ENCODE measurements at regions not wholly inside any gene's neighbourhood (a gene's known extent, or its start where the extent isn't known, plus 50 kb on each side); places are given as distances from the start of the nearest gene placed in this dataset.
"Not testable (repeated sequence)": the region's sequence is repeated elsewhere in the genome, so short reads cannot be mapped to it uniquely, and the experiment has no call there.

- Histone ChIP-seq H3K27ac (ENCODE audit: extremely low read depth, low read depth, low read length) (no peak overlapping the region), H3K4me3 (ENCODE audit: low read depth, low read length) (no peak overlapping the region), H3K9me3 (ENCODE audit: control insufficient read depth, insufficient read depth, low read depth, low read length) (no peaks in the 10 kb centered on the region), H3K36me3 (ENCODE audit: control insufficient read depth in 2 of 2, insufficient read depth in 1 of 2, low read length in 2 of 2) (no peaks in the 10 kb centered on the region), H3K4me1 (ENCODE audit: control insufficient read depth, insufficient read depth, low read length) (no peaks in the 10 kb centered on the region)
- POLR2A ChIA-PET = no interaction called here
- CTCF ChIA-PET = no interaction called here
- no peak for TF ChIP-seq ZNF514 (tag by site-specific recombination; IDR thresholded peaks at IDR 0.05)
- no peak for TF ChIP-seq ZNF274 (IDR thresholded peaks at IDR 0.05; ENCODE audit: low read length)
- no peak for TF ChIP-seq ZNF274 (tag by site-specific recombination; IDR thresholded peaks at IDR 0.05; ENCODE audit: borderline replicate concordance)
- no peak for TF ChIP-seq ZNF561 (tag by site-specific recombination; IDR thresholded peaks at IDR 0.05; ENCODE audit: borderline replicate concordance)
- no peak for TF ChIP-seq ZNF777 (tag by site-specific recombination; IDR thresholded peaks at IDR 0.05; ENCODE audit: borderline replicate concordance)
- no peak for TF ChIP-seq PRDM10 (tag by site-specific recombination; IDR thresholded peaks at IDR 0.05)
Measured at GRCh38 chr4:189740873-189741272, 199.8 kb upstream of the FRG1 start.

GRCh38 chr4:189753092-189753491 is 187.6 kb upstream of the FRG1 start:
- H3K4me1 ChIP-seq (ENCODE audit: control insufficient read depth, insufficient read depth, low read length); H3K4me3 ChIP-seq (ENCODE audit: low read depth, low read length); H3K36me3 ChIP-seq (ENCODE audit: control insufficient read depth in 2 of 2, insufficient read depth in 1 of 2, low read length in 2 of 2); H3K27ac ChIP-seq (ENCODE audit: extremely low read depth, low read depth, low read length); CTCF ChIA-PET; H3K9me3 ChIP-seq (ENCODE audit: control insufficient read depth, insufficient read depth, low read depth, low read length); POLR2A ChIA-PET: not testable (repeated sequence)
- TF ChIP-seq TRIM28 (IDR thresholded peaks at IDR 0.05; ENCODE audit: borderline replicate concordance, low read length) (peak; percentile 40; the same call in 1 of the 2 replicates), ZNF585B (tag by site-specific recombination; IDR thresholded peaks at IDR 0.05) (peak; percentile 72), SETDB1 (IDR thresholded peaks at IDR 0.05; ENCODE audit: insufficient read length, low read length) (peak; percentile 30)

- Histone ChIP-seq H3K27ac (ENCODE audit: extremely low read depth, low read depth, low read length) (no peak overlapping the region), H3K9me3 (ENCODE audit: control insufficient read depth, insufficient read depth, low read depth, low read length) (no peaks in the 10 kb centered on the region), H3K4me3 (ENCODE audit: low read depth, low read length) (no peak overlapping the region), H3K4me1 (ENCODE audit: control insufficient read depth, insufficient read depth, low read length) (no peaks in the 10 kb centered on the region), H3K36me3 (ENCODE audit: control insufficient read depth in 2 of 2, insufficient read depth in 1 of 2, low read length in 2 of 2) (no peaks in the 10 kb centered on the region)
- CTCF ChIA-PET = interaction anchor here (0.6 kb wide), 1 partner anchor 285 kb away, joined by 3 read pairs; no protein-coding TSS in a partner anchor
- TF ChIP-seq ZNF658 (tag by site-specific recombination; IDR thresholded peaks at IDR 0.05) (no peak), ZNF133 (tag by site-specific recombination; IDR thresholded peaks at IDR 0.05) (no peak), OSR2 (tag by site-specific recombination; IDR thresholded peaks at IDR 0.05) (no peak), ZXDB (tag by site-specific recombination; IDR thresholded peaks at IDR 0.05) (no peak), ZNF600 (tag by site-specific recombination; IDR thresholded peaks at IDR 0.05) (no peak), GLIS1 (tag by site-specific recombination; IDR thresholded peaks at IDR 0.05) (no peak), PATZ1 (tag by site-specific recombination; IDR thresholded peaks at IDR 0.05) (no peak), ZNF791 (tag by site-specific recombination; IDR thresholded peaks at IDR 0.05) (no peak), ZNF248 (tag by site-specific recombination; IDR thresholded peaks at IDR 0.05) (no peak), ZNF530 (tag by site-specific recombination; IDR thresholded peaks at IDR 0.05; ENCODE audit: low read depth) (no peak)
- POLR2A ChIA-PET = no interaction called here
Measured at GRCh38 chr4:189763583-189763982, 177.1 kb upstream of the FRG1 start.
